K562 (cell line): ENCODE measurements at regions not wholly inside any gene's neighbourhood (a gene's known extent, or its start where the extent isn't known, plus 50 kb on each side); places are given as distances from the start of the nearest gene placed in this dataset.
A peak's percentile ranks its signal among the peaks of the same experiment; 100 is the strongest.

Source experiments
- ATAC-seq: fragments of 200-7000 bp; cut with Tn5 transposase; 3 replicates; pipeline ENCODE4 v1.9.1; 2020; ENCODE audit warnings: moderate library complexity
- BruUV-seq: library from RNA; stranded (reverse); fragments of 400-500 nt; replicated peaks from 2 replicates; lab custom pipeline; 2021; lab: Mats Ljungman, UMichigan
- CTCF ChIA-PET: fragments of 300-600 bp; formaldehyde crosslinking; extraction: SDS; loops from one replicate; lab custom pipeline; 2021; ENCODE audit warnings: low intra/inter-chr PET ratio; lab: Yijun Ruan, JAX
- POLR2A ChIA-PET: fragments of 300-600, 350-650 bp; sonication (Branson Sonifier 250); formaldehyde crosslinking; extraction: SDS; loops from one replicate; lab custom pipeline; 2021; ENCODE audit warnings: antibody characterized with exemption, inconsistent platforms; lab: Yijun Ruan, JAX
- DNase-seq, 4 experiments: peaks; one replicate each; pipeline versions ENCODE4 v3.0.0 to v3.0.0-alpha.2; 2011 to 2018; ENCODE audit warnings: low spot score in 3 of 4, mixed read lengths in 3 of 4; ENCODE audit errors: extremely low read depth in 1 of 4
- FAIRE-seq: peaks from 2 replicates; lab custom pipeline; 2011; peaks lifted over from hg19 to GRCh38; lab: Jason Lieb, UNC
- H2AFZ ChIP-seq: 2 replicates; pipeline ENCODE4 v1.6.0; 2011; ENCODE audit warnings: low read depth, low read length, control low read depth, inconsistent platforms
- H3K27ac ChIP-seq: fragments of 200-600 bp; 3 replicates; pipeline ENCODE4 v1.8.0; 2011; ENCODE audit warnings: low read depth, mild to moderate bottlenecking, control low read depth, inconsistent platforms, low read length, moderate library complexity, mixed read lengths; ENCODE audit errors: extremely low read depth
- H3K27me3 ChIP-seq, 2 experiments: fragments of 300-600 bp in 1 of 2; 2 replicates in 1 of 2; 3 replicates in 1 of 2; pipeline versions ENCODE4 v1.6.0 to v1.8.0; 2011; ENCODE audit warnings: inconsistent platforms in 2 of 2, low read length in 2 of 2, mild to moderate bottlenecking in 1 of 2, mixed read lengths in 1 of 2, moderate library complexity in 1 of 2; ENCODE audit not compliant: control insufficient read depth in 2 of 2, insufficient read depth in 2 of 2
- H3K36me3 ChIP-seq: fragments of 300-600 bp; 3 replicates; pipeline ENCODE4 v1.8.0; 2011; ENCODE audit warnings: mild to moderate bottlenecking, low read length, inconsistent platforms; ENCODE audit not compliant: control insufficient read depth, insufficient read depth
- H3K4me1 ChIP-seq, 2 experiments: fragments of 200-600 bp in 1 of 2; replicated peaks in 1 of 2; 2 replicates in 1 of 2; 3 replicates in 1 of 2; pipeline versions ENCODE4 v1.5.1 to v1.8.0; 2011; ENCODE audit warnings: inconsistent platforms in 2 of 2, low read length in 2 of 2, mild to moderate bottlenecking in 1 of 2, mixed read lengths in 1 of 2, moderate library complexity in 1 of 2; ENCODE audit not compliant: control insufficient read depth in 2 of 2, insufficient read depth in 2 of 2
- H3K4me2 ChIP-seq: 2 replicates; pipeline ENCODE4 v1.6.1; 2011; ENCODE audit warnings: low read length, control low read depth, inconsistent platforms, mixed read lengths; ENCODE audit not compliant: insufficient read depth
- H3K4me3 ChIP-seq: fragments of 200-600 bp; sonication (generic), shearing (Covaris generic); 2 replicates; pipeline ENCODE4 v1.5.1; 2016; ENCODE audit warnings: control low read depth, inconsistent platforms
- H3K79me2 ChIP-seq: fragments of 200-600 bp; 3 replicates; pipeline ENCODE4 v1.8.0; 2011; ENCODE audit warnings: low read length, inconsistent platforms; ENCODE audit not compliant: control insufficient read depth, insufficient read depth
- H3K9ac ChIP-seq, 2 experiments: 2 replicates each; pipeline versions ENCODE4 v1.6.0 to v1.6.1; 2011; ENCODE audit warnings: low read depth in 2 of 2, low read length in 2 of 2, control low read depth in 1 of 2, inconsistent platforms in 1 of 2, mild to moderate bottlenecking in 1 of 2, mixed read lengths in 1 of 2; ENCODE audit not compliant: insufficient read depth in 1 of 2
- H3K9me1 ChIP-seq: one replicate; pipeline ENCODE4 v1.6.0; 2011; ENCODE audit warnings: inconsistent platforms, mild to moderate bottlenecking, low read length, moderate library complexity; ENCODE audit not compliant: control insufficient read depth, insufficient read depth
- H3K9me3 ChIP-seq: replicated peaks from 2 replicates; pipeline ENCODE4 v1.5.1; 2011; ENCODE audit warnings: low read depth, low read length, inconsistent platforms; ENCODE audit not compliant: control insufficient read depth, insufficient read depth
- H4K20me1 ChIP-seq: replicated peaks from 2 replicates; pipeline ENCODE4 v1.6.1; 2011; ENCODE audit warnings: low read length, inconsistent platforms, mixed read lengths; ENCODE audit not compliant: control insufficient read depth, insufficient read depth
- BDP1 ChIP-seq: IDR thresholded peaks from 3 replicates; pipeline ENCODE4 v1.6.1; 2011; ENCODE audit not compliant: insufficient read length, insufficient read depth
- DPF2 ChIP-seq: fragments of 450-650 bp; IDR thresholded peaks from 2 replicates; pipeline ENCODE4 v1.6.1; 2016
- EP400 ChIP-seq: fragments of 450-650 bp; IDR thresholded peaks from 2 replicates; pipeline ENCODE4 v1.6.1; 2017; ENCODE audit warnings: antibody characterized with exemption, mild to moderate bottlenecking, moderate library complexity
- FOXP1 ChIP-seq: sonication (generic); formaldehyde crosslinking; IDR thresholded peaks from 2 replicates; pipeline ENCODE4 v1.8.0; 2022; ENCODE audit warnings: mild to moderate bottlenecking, missing genetic modification reagents
- HNRNPUL1 ChIP-seq: fragments of 200-400 bp; formaldehyde crosslinking; IDR thresholded peaks from 2 replicates; pipeline ENCODE4 v1.6.1; 2017; ENCODE audit warnings: low read length
- MAFG ChIP-seq: fragments of 450-650 bp; conservative IDR thresholded peaks from 2 replicates; pipeline ENCODE4 v1.6.1; 2016; ENCODE audit warnings: missing genetic modification characterization, missing compliant biosample characterization
- MEF2A ChIP-seq: IDR thresholded peaks from 2 replicates; pipeline ENCODE4 v1.6.1; 2011; ENCODE audit warnings: low read depth, mild to moderate bottlenecking, low read length, moderate library complexity; ENCODE audit not compliant: control insufficient read depth
- NCOA1 ChIP-seq: fragments of 450-650 bp; IDR thresholded peaks from 2 replicates; pipeline ENCODE4 v1.6.1; 2016; ENCODE audit warnings: low read depth
- PHB ChIP-seq: fragments of 250-450 bp; sonication (Bioruptor Pico); IDR thresholded peaks from 2 replicates; pipeline ENCODE4 v1.5.0; 2021
- RBM25 ChIP-seq: fragments of 200-400 bp; formaldehyde crosslinking; IDR thresholded peaks from 2 replicates; pipeline ENCODE4 v1.6.1; 2018; ENCODE audit warnings: low read length, low read depth, moderate library complexity; ENCODE audit not compliant: severe bottlenecking
- RBM34 ChIP-seq: fragments of 200-400 bp; formaldehyde crosslinking; IDR thresholded peaks from 2 replicates; pipeline ENCODE4 v1.6.1; 2018; ENCODE audit warnings: low read length, borderline replicate concordance; ENCODE audit not compliant: insufficient read depth
- SMARCC2 ChIP-seq: fragments of 450-650 bp; IDR thresholded peaks from 2 replicates; pipeline ENCODE4 v1.6.1; 2017; ENCODE audit warnings: antibody characterized with exemption, moderate library complexity, mild to moderate bottlenecking, low read depth
- SMARCE1 ChIP-seq: fragments of 450-650 bp; IDR thresholded peaks from 2 replicates; pipeline ENCODE4 v1.7.1; 2016; ENCODE audit warnings: mild to moderate bottlenecking
- STAT5A ChIP-seq: IDR thresholded peaks from 2 replicates; pipeline ENCODE4 v1.6.1; 2012; ENCODE audit warnings: low read length, inconsistent platforms, borderline replicate concordance
- TBP ChIP-seq: optimal IDR thresholded peaks from 2 replicates; pipeline ENCODE3; 2011; ENCODE audit warnings: low read depth, low read length, improper control_type of control experiment
- ZNF133 ChIP-seq: fragments of 250-450 bp; sonication (Bioruptor Pico); IDR thresholded peaks from 2 replicates; pipeline ENCODE4 v1.4.0; 2020; ENCODE audit warnings: mild to moderate bottlenecking
- ZNF444 ChIP-seq: fragments of 250-450 bp; sonication (Bioruptor Pico); IDR thresholded peaks from 2 replicates; pipeline ENCODE4 v1.4.0; 2020; ENCODE audit warnings: mild to moderate bottlenecking, moderate library complexity
- ZNF589 ChIP-seq: fragments of 200-800 bp; sonication (Bioruptor generic); IDR thresholded peaks from 2 replicates; pipeline ENCODE4 v1.6.1; 2016; ENCODE audit warnings: low read depth, missing genetic modification characterization, missing compliant biosample characterization
- ZNF77 ChIP-seq: fragments of 250-450 bp; sonication (Bioruptor Pico); IDR thresholded peaks from 2 replicates; pipeline ENCODE4 v1.5.0; 2020
- WGBS: fragments of 100-300 bp; shearing (Covaris generic); methylation state at CpG from one replicate; pipeline ENCODE4 v1.1.6; 2016; ENCODE audit warnings: low coverage, mixed read lengths; ENCODE audit not compliant: insufficient coverage; ENCODE audit errors: missing lambda C conversion rate; 5-methylcytosine and 5-hydroxymethylcytosine counted together
- in situ Hi-C: fragments of 300-500 bp; cut with MboI; formaldehyde crosslinking; loops from 4 replicates; pipeline ENCODE4 v1.15.0; 2018; ENCODE audit warnings: inconsistent platforms, mixed read lengths
- intact Hi-C: fragments of 100-400 bp; cut with micrococcal nuclease; formaldehyde crosslinking; loops from 2 replicates; pipeline ENCODE4 v1.14.2; 2022
- TF ChIP-seq, protein P1 (sequence below): IDR thresholded peaks from 2 replicates; pipeline ENCODE4 v1.6.1; 2011; ENCODE audit warnings: borderline replicate concordance, low read depth, mild to moderate bottlenecking, moderate library complexity, low read length; ENCODE audit not compliant: insufficient read depth, poor library complexity, severe bottlenecking
- TF ChIP-seq, protein P2 (sequence below): fragments of 250-450 bp; sonication (Bioruptor Pico); IDR thresholded peaks from 2 replicates; pipeline ENCODE4 v1.4.0; 2020; ENCODE audit warnings: borderline replicate concordance

DNA sequence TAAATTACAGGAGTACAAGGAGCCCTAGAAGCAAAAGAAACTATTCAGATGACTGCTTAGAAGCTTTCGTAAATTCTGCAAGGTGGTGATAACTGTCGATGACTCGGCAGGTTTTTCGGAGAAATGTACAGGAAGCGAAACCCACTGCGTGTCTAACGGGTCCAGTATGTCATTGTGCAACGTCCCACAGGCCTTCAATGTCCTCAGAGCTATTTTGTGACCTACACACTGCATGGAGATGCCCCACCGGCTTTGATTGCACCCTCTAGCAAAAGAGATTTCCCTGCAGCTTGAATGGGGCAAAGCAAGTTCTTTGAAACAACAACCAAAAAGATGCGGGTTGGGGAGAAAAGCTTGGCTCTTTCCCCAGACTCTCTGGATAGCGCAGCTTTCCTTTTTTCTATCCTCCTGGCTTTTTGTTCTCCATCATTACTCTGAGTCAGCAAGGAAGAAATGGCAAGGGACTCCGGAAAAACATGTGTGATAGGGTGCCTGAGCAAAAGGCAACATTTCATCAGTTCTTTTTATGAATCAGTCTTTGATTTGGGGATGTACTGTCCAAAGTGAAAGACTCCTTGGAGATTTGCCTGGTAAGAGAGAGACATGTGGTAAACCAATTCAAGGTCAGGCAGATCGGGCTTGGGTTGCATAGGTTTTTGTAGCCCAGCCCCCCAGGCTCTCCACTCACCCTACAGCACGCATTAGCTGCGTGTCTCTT, 112.0 kb upstream of the TBL1X start:
- CTCF ChIA-PET, result no interaction called here
- TF ChIP-seq DPF2, result peak; percentile 78
- no peak for TF ChIP-seq ZNF133 (CRISPR knock-in tag)
- no peak for TF ChIP-seq TBP
- no peak for TF ChIP-seq PHB
- TF ChIP-seq STAT5A, result peak; percentile 71
- no peak for TF ChIP-seq RBM25
- TF ChIP-seq RBM34, result no peak
- TF ChIP-seq ZNF589 (CRISPR knock-in tag), result peak; percentile 76; the same call in 1 of the 2 replicates
- peak; percentile 95 for TF ChIP-seq MAFG (tag)
- no peak for TF ChIP-seq ZNF77 (CRISPR knock-in tag)
- TF ChIP-seq FOXP1, result no peak
- TF ChIP-seq SMARCC2, result peak; percentile 70; the same call in 1 of the 2 replicates
- TF ChIP-seq, protein P1, sequence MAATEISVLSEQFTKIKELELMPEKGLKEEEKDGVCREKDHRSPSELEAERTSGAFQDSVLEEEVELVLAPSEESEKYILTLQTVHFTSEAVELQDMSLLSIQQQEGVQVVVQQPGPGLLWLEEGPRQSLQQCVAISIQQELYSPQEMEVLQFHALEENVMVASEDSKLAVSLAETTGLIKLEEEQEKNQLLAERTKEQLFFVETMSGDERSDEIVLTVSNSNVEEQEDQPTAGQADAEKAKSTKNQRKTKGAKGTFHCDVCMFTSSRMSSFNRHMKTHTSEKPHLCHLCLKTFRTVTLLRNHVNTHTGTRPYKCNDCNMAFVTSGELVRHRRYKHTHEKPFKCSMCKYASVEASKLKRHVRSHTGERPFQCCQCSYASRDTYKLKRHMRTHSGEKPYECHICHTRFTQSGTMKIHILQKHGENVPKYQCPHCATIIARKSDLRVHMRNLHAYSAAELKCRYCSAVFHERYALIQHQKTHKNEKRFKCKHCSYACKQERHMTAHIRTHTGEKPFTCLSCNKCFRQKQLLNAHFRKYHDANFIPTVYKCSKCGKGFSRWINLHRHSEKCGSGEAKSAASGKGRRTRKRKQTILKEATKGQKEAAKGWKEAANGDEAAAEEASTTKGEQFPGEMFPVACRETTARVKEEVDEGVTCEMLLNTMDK, result no peak
- no peak for TF ChIP-seq HNRNPUL1
- peak; percentile 41; the same call in 1 of the 2 replicates for TF ChIP-seq NCOA1
- TF ChIP-seq, protein P2, sequence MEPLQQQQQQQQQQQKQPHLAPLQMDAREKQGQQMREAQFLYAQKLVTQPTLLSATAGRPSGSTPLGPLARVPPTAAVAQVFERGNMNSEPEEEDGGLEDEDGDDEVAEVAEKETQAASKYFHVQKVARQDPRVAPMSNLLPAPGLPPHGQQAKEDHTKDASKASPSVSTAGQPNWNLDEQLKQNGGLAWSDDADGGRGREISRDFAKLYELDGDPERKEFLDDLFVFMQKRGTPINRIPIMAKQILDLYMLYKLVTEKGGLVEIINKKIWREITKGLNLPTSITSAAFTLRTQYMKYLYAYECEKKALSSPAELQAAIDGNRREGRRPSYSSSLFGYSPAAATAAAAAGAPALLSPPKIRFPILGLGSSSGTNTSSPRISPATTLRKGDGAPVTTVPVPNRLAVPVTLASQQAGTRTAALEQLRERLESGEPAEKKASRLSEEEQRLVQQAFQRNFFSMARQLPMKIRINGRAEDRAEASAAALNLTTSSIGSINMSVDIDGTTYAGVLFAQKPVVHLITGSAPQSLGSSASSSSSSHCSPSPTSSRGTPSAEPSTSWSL (CRISPR knock-in tag), result no peak
- TF ChIP-seq BDP1, result no peak
- TF ChIP-seq SMARCE1, result peak; percentile 47; the same call in 1 of the 2 replicates
- no peak for TF ChIP-seq ZNF444
- TF ChIP-seq MEF2A, result 0 out of 2 replicates have a peak, but pooled peaks have one; percentile 13
- TF ChIP-seq EP400, result peak; percentile 60

More for the DNA sequence above, 112.0 kb upstream of the TBL1X start:
- peak overlapping the region; percentile 95 for H3K27ac ChIP-seq
- TSS peak; percentile 76 for BruUV-seq
- peak overlapping the region; percentile 24; the same call in 1 of the 2 replicates for H3K4me3 ChIP-seq
- H4K20me1 ChIP-seq, result no peaks in the 10 kb centered on the region
- H3K27me3 ChIP-seq, result no peaks in the 10 kb centered on the region
- peaks cover 7% of the 10 kb centered on the region for H3K9me3 ChIP-seq
- FAIRE-seq (peak; percentile 89), ATAC-seq (peak; percentile 88), DNase-seq (peak; percentile 36 to 91 (median 53))
- in situ Hi-C loops, result no loop called here
- WGBS, result 4% methylated on average over 11 of the region's 15 CpGs
- H2AFZ ChIP-seq, result peak overlapping the region; percentile 95
- no peaks in the 10 kb centered on the region for H3K36me3 ChIP-seq
- POLR2A ChIA-PET, result interaction anchor here (0.7 to 0.8 kb wide), 3 partner anchors 8 to 27 kb away, joined by 3 to 4 read pairs (median 3); no protein-coding TSS in a partner anchor
- H3K79me2 ChIP-seq, result no peaks in the 10 kb centered on the region
- peak overlapping the region; percentile 75 for H3K4me2 ChIP-seq
- H3K9ac ChIP-seq, result peak overlapping the region; percentile 46 to 70; a peak in 3 of 4 replicates
- peaks cover 18 to 33% of the 10 kb centered on the region in 2 experiments; a peak in 4 of 5 replicates for H3K4me1 ChIP-seq
- intact Hi-C loops, result loop anchor here (1.0 to 5.0 kb wide), 5 partner anchors 11 to 381 kb away; no protein-coding TSS in a partner anchor
- H3K9me1 ChIP-seq, result no peaks in the 10 kb centered on the region
